H1 (cell line): ENCODE measurements at regions not wholly inside any gene's neighbourhood (a gene's known extent, or its start where the extent isn't known, plus 50 kb on each side); places are given as distances from the start of the nearest gene placed in this dataset.

Experiments
- CTCF ChIA-PET: fragments of 300-600 bp; sonication (Branson Sonifier 250); formaldehyde crosslinking; loops from one replicate; lab custom pipeline; 2021; ENCODE audit not compliant: partially characterized antibody; lab: Charles Lee
- POLR2A ChIA-PET: fragments of 300-600 bp; sonication (Branson Sonifier 250); formaldehyde crosslinking; loops from one replicate; lab custom pipeline; 2021; ENCODE audit warnings: inconsistent platforms; ENCODE audit not compliant: partially characterized antibody; lab: Charles Lee
- DNase-seq, 2 experiments: peaks; one replicate each; pipeline versions ENCODE4 v3.0.0 to v3.0.0-alpha.2; 2010 to 2022; ENCODE audit warnings: low spot score in 2 of 2, low read depth in 1 of 2, mixed read lengths in 1 of 2
- FAIRE-seq: peaks from 2 replicates; lab custom pipeline; 2011; peaks lifted over from hg19 to GRCh38; lab: Jason Lieb, UNC
- H2AFZ ChIP-seq: 2 replicates; pipeline ENCODE4 v1.8.1; 2012; ENCODE audit warnings: low read length, inconsistent platforms
- H2AK5ac ChIP-seq: 2 replicates; pipeline ENCODE4 v1.6.1; 2013; ENCODE audit warnings: low read depth, low read length
- H2BK120ac ChIP-seq: replicated peaks from 2 replicates; pipeline ENCODE3; 2013; ENCODE audit warnings: low read depth, low read length, inconsistent platforms
- H2BK12ac ChIP-seq: 2 replicates; pipeline ENCODE4 v1.6.1; 2013; ENCODE audit warnings: low read depth, low read length
- H2BK15ac ChIP-seq: 2 replicates; pipeline ENCODE4 v1.6.1; 2013; ENCODE audit warnings: low read length
- H2BK20ac ChIP-seq: 2 replicates; pipeline ENCODE4 v1.6.1; 2013; ENCODE audit warnings: low read length
- H2BK5ac ChIP-seq: 2 replicates; pipeline ENCODE4 v1.6.1; 2013; ENCODE audit warnings: low read depth, low read length
- H3K14ac ChIP-seq: 2 replicates; pipeline ENCODE4 v1.6.1; 2013; ENCODE audit warnings: inconsistent platforms; ENCODE audit not compliant: insufficient read length
- H3K18ac ChIP-seq: 2 replicates; pipeline ENCODE4 v1.6.1; 2013; ENCODE audit warnings: low read length; ENCODE audit errors: extremely low read depth
- H3K23ac ChIP-seq: 2 replicates; pipeline ENCODE4 v1.6.1; 2013; ENCODE audit warnings: inconsistent platforms; ENCODE audit not compliant: insufficient read length
- H3K23me2 ChIP-seq: 2 replicates; pipeline ENCODE4 v1.6.1; 2013; ENCODE audit warnings: low read depth, low read length
- H3K27ac ChIP-seq: 2 replicates; pipeline ENCODE4 v1.6.1; 2011; ENCODE audit warnings: low read depth, low read length, inconsistent platforms
- H3K27me3 ChIP-seq, 4 experiments: replicated peaks in 1 of 4; 1 replicate in 1 of 4; 2 replicates in 3 of 4; pipeline versions ENCODE4 v1.6.1 to v1.8.1; 2011 to 2013; ENCODE audit warnings: low read length in 3 of 4, mild to moderate bottlenecking in 3 of 4, inconsistent platforms in 2 of 4, mixed read lengths in 2 of 4, moderate library complexity in 1 of 4; ENCODE audit not compliant: control insufficient read depth in 3 of 4, insufficient read depth in 3 of 4; ENCODE audit errors: extremely low read depth in 1 of 4
- H3K36me3 ChIP-seq, 4 experiments: 2 replicates each; pipeline versions ENCODE4 v1.6.1 to v1.8.1; 2011 to 2013; ENCODE audit warnings: mild to moderate bottlenecking in 4 of 4, low read length in 3 of 4, moderate library complexity in 2 of 4, control low read depth in 1 of 4, inconsistent platforms in 1 of 4; ENCODE audit not compliant: insufficient read depth in 4 of 4, control insufficient read depth in 2 of 4
- H3K4ac ChIP-seq: replicated peaks from 2 replicates; pipeline ENCODE3; 2013; ENCODE audit warnings: low read length, low read depth, mixed read lengths, inconsistent platforms; ENCODE audit not compliant: insufficient read length
- H3K4me1 ChIP-seq, 4 experiments: replicated peaks in 1 of 4; 1 replicate in 1 of 4; 2 replicates in 3 of 4; pipeline versions ENCODE4 v1.6.1 to v1.8.1; 2011 to 2013; ENCODE audit warnings: low read length in 3 of 4, inconsistent platforms in 2 of 4, mixed read lengths in 1 of 4; ENCODE audit not compliant: insufficient read depth in 4 of 4, control insufficient read depth in 3 of 4
- H3K4me2 ChIP-seq, 2 experiments: 2 replicates each; pipeline versions ENCODE4 v1.6.1 to v1.8.1; 2011 to 2013; ENCODE audit warnings: low read depth in 2 of 2, low read length in 2 of 2, control low read depth in 1 of 2, inconsistent platforms in 1 of 2, mild to moderate bottlenecking in 1 of 2; ENCODE audit not compliant: insufficient read depth in 1 of 2
- H3K4me3 ChIP-seq, 4 experiments: fragments of 200-600, 300-600 bp in 1 of 4; sonication (generic), shearing (Covaris generic), sonication (Bioruptor Twin) in 1 of 4; 2 replicates each; pipeline versions ENCODE4 v1.5.1 to v1.8.1; 2011 to 2016; ENCODE audit warnings: low read length in 4 of 4, low read depth in 3 of 4, control low read depth in 2 of 4, inconsistent platforms in 2 of 4, mild to moderate bottlenecking in 2 of 4, mixed read lengths in 1 of 4, moderate library complexity in 1 of 4; ENCODE audit not compliant: insufficient read depth in 2 of 4; ENCODE audit errors: extremely low read depth in 1 of 4
- H3K56ac ChIP-seq: replicated peaks from 2 replicates; pipeline ENCODE3; 2013; ENCODE audit warnings: low read depth, mild to moderate bottlenecking, mixed read lengths, low read length, inconsistent platforms; ENCODE audit not compliant: insufficient read length
- H3K79me1 ChIP-seq: 2 replicates; pipeline ENCODE4 v1.6.1; 2013; ENCODE audit warnings: low read depth, low read length, control low read depth
- H3K79me2 ChIP-seq, 2 experiments: 2 replicates each; pipeline versions ENCODE4 v1.6.1 to v1.8.1; 2012 to 2013; ENCODE audit warnings: low read length in 2 of 2, mild to moderate bottlenecking in 2 of 2, inconsistent platforms in 1 of 2; ENCODE audit not compliant: insufficient read depth in 2 of 2, control insufficient read depth in 1 of 2
- H3K9ac ChIP-seq, 4 experiments: replicated peaks in 1 of 4; 1 replicate in 1 of 4; 2 replicates in 3 of 4; pipeline versions ENCODE4 v1.6.1 to v1.8.1; 2011 to 2013; ENCODE audit warnings: low read depth in 3 of 4, low read length in 3 of 4, control low read depth in 2 of 4, mild to moderate bottlenecking in 2 of 4, moderate library complexity in 2 of 4, inconsistent platforms in 1 of 4; ENCODE audit errors: extremely low read depth in 1 of 4
- H3K9me3 ChIP-seq, 2 experiments: 2 replicates each; pipeline versions ENCODE4 v1.6.1 to v1.8.1; 2012 to 2013; ENCODE audit warnings: mild to moderate bottlenecking in 2 of 2, moderate library complexity in 2 of 2, control low read depth in 1 of 2, inconsistent platforms in 1 of 2, low read depth in 1 of 2, low read length in 1 of 2, mixed read lengths in 1 of 2; ENCODE audit not compliant: insufficient read depth in 2 of 2
- H4K20me1 ChIP-seq, 2 experiments: replicated peaks in 1 of 2; 2 replicates each; pipeline versions ENCODE3 to v1.8.1; 2011 to 2013; ENCODE audit warnings: inconsistent platforms in 2 of 2, low read length in 2 of 2, mild to moderate bottlenecking in 1 of 2; ENCODE audit not compliant: insufficient read depth in 2 of 2, control insufficient read depth in 1 of 2
- H4K5ac ChIP-seq: 2 replicates; pipeline ENCODE4 v1.6.1; 2013; ENCODE audit warnings: low read length, low read depth, mixed read lengths, inconsistent platforms; ENCODE audit not compliant: insufficient read length
- H4K8ac ChIP-seq: 2 replicates; pipeline ENCODE4 v1.8.0; 2013; ENCODE audit warnings: mild to moderate bottlenecking, moderate library complexity, low read length, inconsistent platforms; ENCODE audit not compliant: insufficient read depth; ENCODE audit errors: extremely low read depth
- H4K91ac ChIP-seq: replicated peaks from 2 replicates; pipeline ENCODE3; 2013; ENCODE audit warnings: low read length, mixed read lengths, inconsistent platforms; ENCODE audit not compliant: insufficient read length
- TF ChIP-seq, protein P1 (sequence below): IDR thresholded peaks from 2 replicates; pipeline ENCODE4 v1.6.1; 2012; ENCODE audit warnings: low read length, inconsistent platforms

GRCh38 chr5:126104341-126104740 lies 318.9 kb upstream of the GRAMD2B start:
- no peak overlapping the region for H3K14ac ChIP-seq
- no peak overlapping the region for H2AFZ ChIP-seq
- no peaks in the 10 kb centered on the region for H3K27me3 ChIP-seq
- H2BK20ac ChIP-seq, result no peak overlapping the region
- no peak overlapping the region for H3K18ac ChIP-seq
- no peaks in the 10 kb centered on the region for H3K23me2 ChIP-seq
- no peak overlapping the region for H3K27ac ChIP-seq
- DNase-seq (no peak), FAIRE-seq (no peak)
- peaks cover 0 to 4% (median 0%) of the 10 kb centered on the region in 4 experiments; a peak in 2 of 7 replicates for H3K4me1 ChIP-seq
- no peak overlapping the region for H3K56ac ChIP-seq
- H2BK12ac ChIP-seq, result no peak overlapping the region
- no peak overlapping the region for H3K9ac ChIP-seq
- H4K91ac ChIP-seq, result no peak overlapping the region
- no peak overlapping the region for H3K4ac ChIP-seq
- H3K79me2 ChIP-seq, result no peaks in the 10 kb centered on the region
- no peak overlapping the region for H4K8ac ChIP-seq
- no peaks in the 10 kb centered on the region for H3K36me3 ChIP-seq
- H2BK5ac ChIP-seq, result no peak overlapping the region
- no peaks in the 10 kb centered on the region for H3K9me3 ChIP-seq
- H2BK15ac ChIP-seq, result no peak overlapping the region
- CTCF ChIA-PET, result no interaction called here
- TF ChIP-seq, protein P1, sequence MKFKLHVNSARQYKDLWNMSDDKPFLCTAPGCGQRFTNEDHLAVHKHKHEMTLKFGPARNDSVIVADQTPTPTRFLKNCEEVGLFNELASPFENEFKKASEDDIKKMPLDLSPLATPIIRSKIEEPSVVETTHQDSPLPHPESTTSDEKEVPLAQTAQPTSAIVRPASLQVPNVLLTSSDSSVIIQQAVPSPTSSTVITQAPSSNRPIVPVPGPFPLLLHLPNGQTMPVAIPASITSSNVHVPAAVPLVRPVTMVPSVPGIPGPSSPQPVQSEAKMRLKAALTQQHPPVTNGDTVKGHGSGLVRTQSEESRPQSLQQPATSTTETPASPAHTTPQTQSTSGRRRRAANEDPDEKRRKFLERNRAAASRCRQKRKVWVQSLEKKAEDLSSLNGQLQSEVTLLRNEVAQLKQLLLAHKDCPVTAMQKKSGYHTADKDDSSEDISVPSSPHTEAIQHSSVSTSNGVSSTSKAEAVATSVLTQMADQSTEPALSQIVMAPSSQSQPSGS, result no peak
- no peak overlapping the region for H3K4me2 ChIP-seq
- no peak overlapping the region for H2AK5ac ChIP-seq
- no peaks in the 10 kb centered on the region for H4K20me1 ChIP-seq
- H3K4me3 ChIP-seq, result no peak overlapping the region
- POLR2A ChIA-PET, result no interaction called here
- no peaks in the 10 kb centered on the region for H3K79me1 ChIP-seq
- no peak overlapping the region for H2BK120ac ChIP-seq
- no peak overlapping the region for H3K23ac ChIP-seq
- H4K5ac ChIP-seq, result no peak overlapping the region
